GM12878 (cell line): ENCODE measurements at regions not wholly inside any gene's neighbourhood (a gene's known extent, or its start where the extent isn't known, plus 50 kb on each side); places are given as distances from the start of the nearest gene placed in this dataset.

ENCODE experiments used
- ATAC-seq: fragments of 200-7000 bp; cut with Tn5 transposase; 3 replicates; pipeline ENCODE4 v1.9.1; 2020; ENCODE audit warnings: mild to moderate bottlenecking, moderate library complexity
- BruUV-seq: library from RNA; stranded (reverse); fragments of 400-500 nt; replicated peaks from 2 replicates; lab custom pipeline; 2021; lab: Mats Ljungman, UMichigan
- CTCF ChIA-PET: fragments of 300-600 bp; sonication (Branson Sonifier 250); formaldehyde crosslinking; extraction: SDS; loops from one replicate; lab custom pipeline; 2021; ENCODE audit warnings: inconsistent platforms; lab: Yijun Ruan, JAX
- POLR2A ChIA-PET: fragments of 350-600 bp; formaldehyde crosslinking; extraction: SDS; loops from one replicate; lab custom pipeline; 2021; ENCODE audit warnings: inconsistent platforms; lab: Charles Lee
- RAD21 ChIA-PET: fragments of 300-600 bp; sonication (Branson Sonifier 250); formaldehyde crosslinking; loops from one replicate; lab custom pipeline; 2023; ENCODE audit warnings: antibody characterized with exemption; ENCODE audit not compliant: unreplicated experiment; lab: Charles Lee
- SMC1A ChIA-PET: fragments of 300-600 bp; sonication (Branson Sonifier 250); formaldehyde crosslinking; loops from one replicate; lab custom pipeline; 2023; ENCODE audit not compliant: unreplicated experiment, uncharacterized antibody; lab: Charles Lee
- DNase-seq: peaks from one replicate; pipeline ENCODE4 v3.0.0-alpha.2; 2011; ENCODE audit warnings: low read depth, low spot score
- FAIRE-seq: peaks from 3 replicates; lab custom pipeline; 2011; peaks lifted over from hg19 to GRCh38; lab: Jason Lieb, UNC
- H2AFZ ChIP-seq: 2 replicates; pipeline ENCODE4 v1.6.0; 2011; ENCODE audit warnings: low read depth, low read length, control low read depth; ENCODE audit not compliant: control insufficient read depth
- H3K27ac ChIP-seq: 2 replicates; pipeline ENCODE4 v1.5.1; 2011; ENCODE audit warnings: control low read depth; ENCODE audit not compliant: control insufficient read depth, insufficient read depth
- H3K27me3 ChIP-seq, 2 experiments: replicated peaks in 1 of 2; 2 replicates each; pipeline versions ENCODE4 v1.6.0 to v1.6.1; 2011; ENCODE audit warnings: low read length in 1 of 2; ENCODE audit not compliant: control insufficient read depth in 2 of 2, insufficient read depth in 2 of 2
- H3K36me3 ChIP-seq, 2 experiments: 2 replicates each; pipeline ENCODE4 v1.5.1; 2011; ENCODE audit warnings: low read length in 1 of 2; ENCODE audit not compliant: control insufficient read depth in 2 of 2, insufficient read depth in 2 of 2
- H3K4me1 ChIP-seq: 2 replicates; pipeline ENCODE4 v1.6.1; 2011; ENCODE audit warnings: mild to moderate bottlenecking, low read length, moderate library complexity, mixed read lengths; ENCODE audit not compliant: control insufficient read depth, insufficient read depth
- H3K4me2 ChIP-seq: 2 replicates; pipeline ENCODE4 v1.6.0; 2011; ENCODE audit warnings: control low read depth; ENCODE audit not compliant: control insufficient read depth, insufficient read depth
- H3K4me3 ChIP-seq: fragments of 200-600 bp; sonication (generic); 2 replicates; pipeline ENCODE4 v1.5.1; 2016
- H3K79me2 ChIP-seq: 2 replicates; pipeline ENCODE4 v1.6.0; 2011; ENCODE audit warnings: low read length; ENCODE audit not compliant: control insufficient read depth, insufficient read depth
- H3K9ac ChIP-seq: 2 replicates; pipeline ENCODE4 v1.8.0; 2011; ENCODE audit warnings: low read length, control low read depth, mixed read lengths; ENCODE audit not compliant: control insufficient read depth, insufficient read depth
- H3K9me3 ChIP-seq: replicated peaks from 3 replicates; pipeline ENCODE4 v1.5.1; 2011; ENCODE audit warnings: mild to moderate bottlenecking, low read length; ENCODE audit not compliant: control insufficient read depth, insufficient read depth
- H4K20me1 ChIP-seq: 2 replicates; pipeline ENCODE4 v1.6.0; 2011; ENCODE audit not compliant: control insufficient read depth, insufficient read depth
- ATF7 ChIP-seq: fragments of 450-650 bp; IDR thresholded peaks from 2 replicates; pipeline ENCODE4 v1.6.1; 2016; ENCODE audit warnings: low read depth, mild to moderate bottlenecking
- BHLHE40 ChIP-seq, 2 experiments: fragments of 450-650 bp in 1 of 2; IDR thresholded peaks; 2 replicates each; pipeline ENCODE4 v1.6.1; 2011 to 2017; ENCODE audit warnings: low read depth in 2 of 2, borderline replicate concordance in 1 of 2, improper control_type of control experiment in 1 of 2, low read length in 1 of 2, mild to moderate bottlenecking in 1 of 2
- CBX3 ChIP-seq: fragments of 200-600 bp; sonication (generic); IDR thresholded peaks from 2 replicates; pipeline ENCODE4 v1.6.1; 2016; ENCODE audit warnings: low read depth, borderline replicate concordance
- HSF1 ChIP-seq: fragments of 150-350 bp; IDR thresholded peaks from 2 replicates; pipeline ENCODE4 v1.6.1; 2014; ENCODE audit warnings: mild to moderate bottlenecking, low read depth, low read length
- KAT2A ChIP-seq: conservative IDR thresholded peaks from 2 replicates; pipeline ENCODE4 v1.6.1; 2011; ENCODE audit warnings: low read depth, low read length; ENCODE audit not compliant: control insufficient read depth
- MYC ChIP-seq: IDR thresholded peaks from 2 replicates; pipeline ENCODE4 v1.6.1; 2011; ENCODE audit warnings: mild to moderate bottlenecking, low read length, moderate library complexity, inconsistent platforms; ENCODE audit not compliant: insufficient read depth, insufficient replicate concordance, insufficient read length, severe bottlenecking
- PBX3 ChIP-seq: IDR thresholded peaks from 2 replicates; pipeline ENCODE4 v1.6.1; 2011; ENCODE audit warnings: mild to moderate bottlenecking, low read depth, low read length, moderate library complexity; ENCODE audit not compliant: insufficient replicate concordance
- RUNX3 ChIP-seq: IDR thresholded peaks from 2 replicates; pipeline ENCODE4 v1.6.1; 2012; ENCODE audit warnings: low read length, inconsistent platforms
- SMARCA5 ChIP-seq: fragments of 450-650 bp; IDR thresholded peaks from 2 replicates; pipeline ENCODE4 v1.6.1; 2017; ENCODE audit warnings: mild to moderate bottlenecking
- SP1 ChIP-seq: IDR thresholded peaks from one replicate; pipeline ENCODE4 v1.6.1; 2011; ENCODE audit warnings: low read depth, low read length
- TBL1XR1 ChIP-seq: IDR thresholded peaks from 2 replicates; pipeline ENCODE4 v1.6.1; 2012; ENCODE audit warnings: low read depth, low read length, improper control_type of control experiment
- WRNIP1 ChIP-seq: IDR thresholded peaks from 2 replicates; pipeline ENCODE4 v1.6.1; 2011; ENCODE audit warnings: low read depth, low read length, improper control_type of control experiment, borderline replicate concordance
- ZNF217 ChIP-seq: fragments of 450-650 bp; IDR thresholded peaks from 2 replicates; pipeline ENCODE4 v1.6.1; 2017; ENCODE audit warnings: antibody characterized with exemption, mild to moderate bottlenecking
- WGBS: methylation state at CpG from one replicate; pipeline ENCODE4 v1.1.6; 2016; ENCODE audit warnings: low lambda C conversion rate; ENCODE audit not compliant: insufficient replicate concordance, insufficient coverage; ENCODE audit errors: missing lambda C conversion rate; 5-methylcytosine and 5-hydroxymethylcytosine counted together
- in situ Hi-C: fragments of 300-500 bp; cut with MboI; formaldehyde crosslinking; loops from 9 replicates; pipeline ENCODE4 v1.14.3; 2018; ENCODE audit warnings: mixed read lengths
- intact Hi-C: fragments of 100-400 bp; cut with micrococcal nuclease; formaldehyde crosslinking; loops from one replicate; pipeline ENCODE4 v1.14.2; 2022; ENCODE audit not compliant: unreplicated experiment
- TF ChIP-seq, protein P1 (sequence below): IDR thresholded peaks from 2 replicates; pipeline ENCODE4 v1.6.1; 2012; ENCODE audit warnings: low read depth, low read length, improper control_type of control experiment
- TF ChIP-seq, protein P2 (sequence below): fragments of 450-650 bp; conservative IDR thresholded peaks from 2 replicates; pipeline ENCODE4 v1.6.1; 2017; ENCODE audit warnings: mild to moderate bottlenecking, moderate library complexity

GRCh38 chr6:157758516-157759023 lies 64.5 kb upstream of the SNX9 start:
- SMC1A ChIA-PET = interaction anchor here (1.0 to 13.0 kb wide), 3 partner anchors 14 to 117 kb away, joined by 3 to 208 read pairs (median 4); no protein-coding TSS in a partner anchor
- H3K9ac ChIP-seq = no peak overlapping the region
- DNase-seq = no peak
- no peak for FAIRE-seq
- TF ChIP-seq BHLHE40 (IDR thresholded peaks at IDR 0.05; ENCODE audit: borderline replicate concordance in 1 of 2, low read depth in 2 of 2, low read length in 1 of 2) (no peak), HSF1 (no peak), MYC (no peak), ATF7 (no peak), ZNF217 (no peak), RUNX3 (no peak), KAT2A (no peak), SP1 (no peak), CBX3 (no peak), TBL1XR1 (no peak), PBX3 (no peak), SMARCA5 (no peak), WRNIP1 (no peak)
- TF ChIP-seq, protein P1, sequence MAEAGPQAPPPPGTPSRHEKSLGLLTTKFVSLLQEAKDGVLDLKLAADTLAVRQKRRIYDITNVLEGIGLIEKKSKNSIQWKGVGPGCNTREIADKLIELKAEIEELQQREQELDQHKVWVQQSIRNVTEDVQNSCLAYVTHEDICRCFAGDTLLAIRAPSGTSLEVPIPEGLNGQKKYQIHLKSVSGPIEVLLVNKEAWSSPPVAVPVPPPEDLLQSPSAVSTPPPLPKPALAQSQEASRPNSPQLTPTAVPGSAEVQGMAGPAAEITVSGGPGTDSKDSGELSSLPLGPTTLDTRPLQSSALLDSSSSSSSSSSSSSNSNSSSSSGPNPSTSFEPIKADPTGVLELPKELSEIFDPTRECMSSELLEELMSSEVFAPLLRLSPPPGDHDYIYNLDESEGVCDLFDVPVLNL = no peak
- TF ChIP-seq, protein P2, sequence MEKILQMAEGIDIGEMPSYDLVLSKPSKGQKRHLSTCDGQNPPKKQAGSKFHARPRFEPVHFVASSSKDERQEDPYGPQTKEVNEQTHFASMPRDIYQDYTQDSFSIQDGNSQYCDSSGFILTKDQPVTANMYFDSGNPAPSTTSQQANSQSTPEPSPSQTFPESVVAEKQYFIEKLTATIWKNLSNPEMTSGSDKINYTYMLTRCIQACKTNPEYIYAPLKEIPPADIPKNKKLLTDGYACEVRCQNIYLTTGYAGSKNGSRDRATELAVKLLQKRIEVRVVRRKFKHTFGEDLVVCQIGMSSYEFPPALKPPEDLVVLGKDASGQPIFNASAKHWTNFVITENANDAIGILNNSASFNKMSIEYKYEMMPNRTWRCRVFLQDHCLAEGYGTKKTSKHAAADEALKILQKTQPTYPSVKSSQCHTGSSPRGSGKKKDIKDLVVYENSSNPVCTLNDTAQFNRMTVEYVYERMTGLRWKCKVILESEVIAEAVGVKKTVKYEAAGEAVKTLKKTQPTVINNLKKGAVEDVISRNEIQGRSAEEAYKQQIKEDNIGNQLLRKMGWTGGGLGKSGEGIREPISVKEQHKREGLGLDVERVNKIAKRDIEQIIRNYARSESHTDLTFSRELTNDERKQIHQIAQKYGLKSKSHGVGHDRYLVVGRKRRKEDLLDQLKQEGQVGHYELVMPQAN = no peak
- TF ChIP-seq, all 136 proteins: peak for 0
- ATAC-seq = no peak
- RAD21 ChIA-PET = interaction anchor here (9.0 kb wide), 1 partner anchor 114 kb away, joined by 105 read pairs; no protein-coding TSS in a partner anchor
- intact Hi-C loops (no loop called here), in situ Hi-C loops (loop anchor here (5.0 kb wide), 2 partner anchors 119 to 189 kb away; no protein-coding TSS in a partner anchor)
- no TSS peak for BruUV-seq
- no peak overlapping the region for H2AFZ ChIP-seq
- no peak overlapping the region for H3K4me2 ChIP-seq
- WGBS = 81% methylated on average over 7 of the region's 7 CpGs
- no peaks in the 10 kb centered on the region; the same call in 2 of the 3 replicates for H3K9me3 ChIP-seq
- H3K4me1 ChIP-seq = peaks cover 34% of the 10 kb centered on the region
- CTCF ChIA-PET = interaction anchor here (1.1 to 10.6 kb wide), 3 partner anchors 72 to 444 kb away, joined by 3 to 197 read pairs (median 9); no protein-coding TSS in a partner anchor
- H3K79me2 ChIP-seq = no peaks in the 10 kb centered on the region
- no peaks in the 10 kb centered on the region for H3K36me3 ChIP-seq
- peaks cover 0 to 3% of the 10 kb centered on the region in 2 experiments; a peak in 2 of 4 replicates for H3K27me3 ChIP-seq
- no peak overlapping the region for H3K27ac ChIP-seq
- H4K20me1 ChIP-seq = no peaks in the 10 kb centered on the region
- no peak overlapping the region for H3K4me3 ChIP-seq
- POLR2A ChIA-PET = no interaction called here
